ENCODE measurements at regions not wholly inside any gene's neighbourhood (a gene's known extent, or its start where the extent isn't known, plus 50 kb on each side); places are given as distances from the start of the nearest gene placed in this dataset.

- TF ChIP-seq CTCF (IDR thresholded peaks at IDR 0.05), result no peak
- no peak for TF ChIP-seq EZH2 (IDR thresholded peaks at IDR 0.05; ENCODE audit: borderline replicate concordance, insufficient read depth, low read depth, low read length, poor library complexity, severe bottlenecking)
Measured at GRCh38 chr2:16784652-16785051, 119.0 kb upstream of the CYRIA start.
